Endothelial cell of umbilical vein (primary cell): ENCODE measurements at regions not wholly inside any gene's neighbourhood (a gene's known extent, or its start where the extent isn't known, plus 50 kb on each side); places are given as distances from the start of the nearest gene placed in this dataset.

Source experiments
- BruUV-seq: library from RNA; stranded (reverse); fragments of 400-500 nt; replicated peaks from 2 replicates; lab custom pipeline; 2021; lab: Mats Ljungman, UMichigan
- CTCF ChIA-PET: fragments of 300-600, 350-600 bp; sonication (Branson Sonifier 250); formaldehyde crosslinking; loops from one replicate; lab custom pipeline; 2021; ENCODE audit warnings: antibody characterized with exemption, inconsistent platforms; lab: Charles Lee
- POLR2A ChIA-PET: fragments of 300-600, 350-600 bp; sonication (Branson Sonifier 250); formaldehyde crosslinking; loops from one replicate; lab custom pipeline; 2021; ENCODE audit warnings: antibody characterized with exemption, inconsistent platforms; lab: Charles Lee
- DNase-seq: peaks from one replicate; pipeline ENCODE4 v3.0.0-alpha.2; 2011; ENCODE audit warnings: low read depth, low spot score
- FAIRE-seq: peaks from 2 replicates; lab custom pipeline; 2011; peaks lifted over from hg19 to GRCh38; lab: Jason Lieb, UNC
- H2AFZ ChIP-seq: 2 replicates; pipeline ENCODE4 v1.6.0; 2012; ENCODE audit warnings: low read depth, low read length, control low read depth, inconsistent platforms
- H3K27ac ChIP-seq: 2 replicates; pipeline ENCODE4 v1.5.1; 2011; ENCODE audit warnings: low read depth, mild to moderate bottlenecking, control low read depth, low read length, moderate library complexity; ENCODE audit not compliant: insufficient read depth
- H3K27me3 ChIP-seq, 2 experiments: 2 replicates each; pipeline versions ENCODE4 v1.6.0 to v1.6.1; 2011; ENCODE audit warnings: low read length in 2 of 2, mixed read lengths in 1 of 2; ENCODE audit not compliant: control insufficient read depth in 2 of 2, insufficient read depth in 2 of 2
- H3K36me3 ChIP-seq, 2 experiments: 2 replicates in 1 of 2; 3 replicates in 1 of 2; pipeline ENCODE4 v1.5.1; 2011; ENCODE audit warnings: low read length in 2 of 2, mild to moderate bottlenecking in 1 of 2, moderate library complexity in 1 of 2; ENCODE audit not compliant: control insufficient read depth in 2 of 2, insufficient read depth in 2 of 2; ENCODE audit errors: extremely low read depth in 1 of 2
- H3K4me1 ChIP-seq: 3 replicates; pipeline ENCODE4 v1.5.1; 2011; ENCODE audit warnings: mild to moderate bottlenecking, low read length; ENCODE audit not compliant: control insufficient read depth, insufficient read depth; ENCODE audit errors: extremely low read depth
- H3K4me2 ChIP-seq: 2 replicates; pipeline ENCODE4 v1.6.1; 2011; ENCODE audit warnings: low read length, control low read depth, mixed read lengths; ENCODE audit not compliant: insufficient read depth
- H3K4me3 ChIP-seq, 3 experiments: fragments of 200-600 bp in 1 of 3; sonication (generic), shearing (Covaris generic) in 1 of 3; replicated peaks in 1 of 3; 2 replicates each; pipeline ENCODE4 v1.5.1; 2011 to 2016; ENCODE audit warnings: control low read depth in 3 of 3, low read length in 3 of 3, mild to moderate bottlenecking in 2 of 3, inconsistent platforms in 1 of 3, low read depth in 1 of 3, moderate library complexity in 1 of 3; ENCODE audit not compliant: insufficient read depth in 1 of 3
- H3K79me2 ChIP-seq: 2 replicates; pipeline ENCODE4 v1.6.0; 2012; ENCODE audit warnings: low read length, inconsistent platforms; ENCODE audit not compliant: control insufficient read depth, insufficient read depth
- H3K9ac ChIP-seq: replicated peaks from 2 replicates; pipeline ENCODE3; 2011; ENCODE audit warnings: low read length, control low read depth; ENCODE audit not compliant: insufficient read depth; ENCODE audit errors: extremely low read depth
- H3K9me1 ChIP-seq: replicated peaks from 3 replicates; pipeline ENCODE4 v1.6.0; 2011; ENCODE audit warnings: mild to moderate bottlenecking, low read length; ENCODE audit not compliant: control insufficient read depth, insufficient read depth; ENCODE audit errors: extremely low read depth
- H3K9me3 ChIP-seq: replicated peaks from 2 replicates; pipeline ENCODE4 v1.5.1; 2012; ENCODE audit warnings: low read length, inconsistent platforms; ENCODE audit not compliant: control insufficient read depth, insufficient read depth
- H4K20me1 ChIP-seq: replicated peaks from 2 replicates; pipeline ENCODE3; 2011; ENCODE audit warnings: mild to moderate bottlenecking, low read length; ENCODE audit not compliant: control insufficient read depth, insufficient read depth; ENCODE audit errors: extremely low read depth
- EZH2 ChIP-seq: IDR thresholded peaks from 2 replicates; pipeline ENCODE4 v1.6.1; 2012; ENCODE audit warnings: borderline replicate concordance, low read depth, mild to moderate bottlenecking, moderate library complexity, low read length, inconsistent platforms; ENCODE audit not compliant: severe bottlenecking
- FOS ChIP-seq: IDR thresholded peaks from 2 replicates; pipeline ENCODE4 v1.6.1; 2011; ENCODE audit warnings: mild to moderate bottlenecking, low read length, moderate library complexity, borderline replicate concordance; ENCODE audit not compliant: insufficient read depth
- GATA2 ChIP-seq: IDR thresholded peaks from 2 replicates; pipeline ENCODE4 v1.7.0; 2011; ENCODE audit warnings: low read depth, mild to moderate bottlenecking, moderate library complexity, mixed read lengths, low read length; ENCODE audit not compliant: insufficient read length, insufficient read depth
- JUN ChIP-seq: IDR thresholded peaks from 2 replicates; pipeline ENCODE4 v1.6.1; 2011; ENCODE audit warnings: borderline replicate concordance, low read depth; ENCODE audit not compliant: insufficient read length, insufficient read depth
- MYC ChIP-seq: IDR thresholded peaks from one replicate; pipeline ENCODE4 v1.6.1; 2011; ENCODE audit warnings: mild to moderate bottlenecking, low read depth, low read length
- POLR2A ChIP-seq: IDR thresholded peaks from 2 replicates; pipeline ENCODE4 v1.6.1; 2012; ENCODE audit warnings: low read depth, mild to moderate bottlenecking, control low read depth, low read length
- POLR2AphosphoS5 ChIP-seq: IDR thresholded peaks from 2 replicates; pipeline ENCODE4 v1.6.1; 2012; ENCODE audit warnings: low read depth, mild to moderate bottlenecking, control low read depth, low read length, moderate library complexity; ENCODE audit not compliant: insufficient read depth
- dilution Hi-C: fragments of 300-500 bp; cut with MboI; formaldehyde crosslinking; loops from one replicate; pipeline ENCODE4 v1.15.0; 2019; ENCODE audit warnings: low sequenced_read_pairs; ENCODE audit not compliant: extremely low pct_ligation_motif_present
- intact Hi-C: fragments of 100-400 bp; cut with micrococcal nuclease; formaldehyde crosslinking; loops from one replicate; pipeline ENCODE4 v1.10.0; 2022
- TF ChIP-seq, protein P1 (sequence below): IDR thresholded peaks from 2 replicates; pipeline ENCODE4 v1.6.1; 2011; ENCODE audit not compliant: insufficient read depth, insufficient read length
- TF ChIP-seq, protein P2 (sequence below), 2 donors: IDR thresholded peaks; 1 replicate in 1 of 2; 2 replicates in 1 of 2; pipeline ENCODE4 v1.5.1; 2011; ENCODE audit warnings: low read length in 2 of 2, mild to moderate bottlenecking in 2 of 2, moderate library complexity in 2 of 2, control low read depth in 1 of 2, inconsistent platforms in 1 of 2, low read depth in 1 of 2; ENCODE audit not compliant: insufficient read depth in 1 of 2; ENCODE audit errors: extremely low read depth in 1 of 2

DNA sequence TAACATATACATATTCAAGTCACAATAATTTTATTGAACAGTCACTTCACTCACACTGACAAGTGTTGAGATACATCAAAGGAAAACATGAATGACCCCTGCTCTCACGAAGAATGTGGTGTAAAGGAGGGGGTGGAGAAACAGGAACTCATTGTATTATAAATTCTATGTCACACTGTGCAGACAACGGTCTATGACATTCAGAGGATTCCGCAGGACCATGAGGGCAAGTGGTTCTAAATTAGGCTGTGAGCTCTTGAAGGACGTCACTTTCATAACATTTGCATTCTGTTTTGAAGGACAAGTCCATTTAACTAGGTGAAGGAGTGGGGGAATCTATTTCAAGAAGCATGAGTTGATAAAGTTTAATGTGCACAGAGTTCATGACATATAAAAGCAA, 415.2 kb upstream of the HS3ST1 start:
- H3K4me3 ChIP-seq: no peak overlapping the region
- H3K27me3 ChIP-seq: no peaks in the 10 kb centered on the region
- no peaks in the 10 kb centered on the region for H3K36me3 ChIP-seq
- intact Hi-C loops (no loop called here), dilution Hi-C loops (no loop called here)
- no peak overlapping the region for H3K27ac ChIP-seq
- no peak for FAIRE-seq
- H3K79me2 ChIP-seq: no peaks in the 10 kb centered on the region
- DNase-seq: no peak
- no peaks in the 10 kb centered on the region for H3K9me1 ChIP-seq
- CTCF ChIA-PET: no interaction called here
- POLR2A ChIA-PET: no interaction called here
- no peak overlapping the region for H3K9ac ChIP-seq
- H3K4me2 ChIP-seq: no peak overlapping the region
- H3K9me3 ChIP-seq: no peaks in the 10 kb centered on the region
- H4K20me1 ChIP-seq: no peaks in the 10 kb centered on the region
- no peak for TF ChIP-seq JUN
- TF ChIP-seq EZH2: no peak
- TF ChIP-seq, protein P1, sequence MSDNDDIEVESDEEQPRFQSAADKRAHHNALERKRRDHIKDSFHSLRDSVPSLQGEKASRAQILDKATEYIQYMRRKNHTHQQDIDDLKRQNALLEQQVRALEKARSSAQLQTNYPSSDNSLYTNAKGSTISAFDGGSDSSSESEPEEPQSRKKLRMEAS: no peak
- no peak for TF ChIP-seq POLR2A
- TF ChIP-seq, protein P2, sequence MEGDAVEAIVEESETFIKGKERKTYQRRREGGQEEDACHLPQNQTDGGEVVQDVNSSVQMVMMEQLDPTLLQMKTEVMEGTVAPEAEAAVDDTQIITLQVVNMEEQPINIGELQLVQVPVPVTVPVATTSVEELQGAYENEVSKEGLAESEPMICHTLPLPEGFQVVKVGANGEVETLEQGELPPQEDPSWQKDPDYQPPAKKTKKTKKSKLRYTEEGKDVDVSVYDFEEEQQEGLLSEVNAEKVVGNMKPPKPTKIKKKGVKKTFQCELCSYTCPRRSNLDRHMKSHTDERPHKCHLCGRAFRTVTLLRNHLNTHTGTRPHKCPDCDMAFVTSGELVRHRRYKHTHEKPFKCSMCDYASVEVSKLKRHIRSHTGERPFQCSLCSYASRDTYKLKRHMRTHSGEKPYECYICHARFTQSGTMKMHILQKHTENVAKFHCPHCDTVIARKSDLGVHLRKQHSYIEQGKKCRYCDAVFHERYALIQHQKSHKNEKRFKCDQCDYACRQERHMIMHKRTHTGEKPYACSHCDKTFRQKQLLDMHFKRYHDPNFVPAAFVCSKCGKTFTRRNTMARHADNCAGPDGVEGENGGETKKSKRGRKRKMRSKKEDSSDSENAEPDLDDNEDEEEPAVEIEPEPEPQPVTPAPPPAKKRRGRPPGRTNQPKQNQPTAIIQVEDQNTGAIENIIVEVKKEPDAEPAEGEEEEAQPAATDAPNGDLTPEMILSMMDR (IDR thresholded peaks at IDR 0.05; ENCODE audit: extremely low read depth in 1 of 2, insufficient read depth in 1 of 2, low read depth in 1 of 2, low read length in 2 of 2): no peak
- no peak for TF ChIP-seq MYC
- TF ChIP-seq GATA2: no peak
- TF ChIP-seq POLR2AphosphoS5: no peak
- no peak for TF ChIP-seq FOS
- no peaks in the 10 kb centered on the region for H3K4me1 ChIP-seq
- H2AFZ ChIP-seq: no peak overlapping the region
- BruUV-seq: no TSS peak
